SU-DHL-6 (cell line): ENCODE measurements at regions not wholly inside any gene's neighbourhood (a gene's known extent, or its start where the extent isn't known, plus 50 kb on each side); places are given as distances from the start of the nearest gene placed in this dataset.

Source experiments
- CTCF ChIP-seq: fragments of 200-600 bp; sonication (generic); IDR thresholded peaks from one replicate; pipeline ENCODE4 v1.5.1; 2017; ENCODE audit warnings: antibody characterized with exemption, mild to moderate bottlenecking, low read length, moderate library complexity; ENCODE audit not compliant: insufficient read depth, poor library complexity, severe bottlenecking
- EZH2phosphoT487 ChIP-seq: fragments of 200-600 bp; sonication (generic), shearing (Covaris generic); conservative IDR thresholded peaks from 2 replicates; pipeline ENCODE4 v1.6.1; 2018; ENCODE audit warnings: mild to moderate bottlenecking, antibody characterized with exemption, low read length, moderate library complexity, mixed read lengths

GRCh38 chr2:239806276-239806675 is 218.9 kb downstream of the NDUFA10 start:
- TF ChIP-seq CTCF (no peak), EZH2phosphoT487 (no peak)
